ENCODE measurements at regions not wholly inside any gene's neighbourhood (a gene's known extent, or its start where the extent isn't known, plus 50 kb on each side); places are given as distances from the start of the nearest gene placed in this dataset.

- no peak overlapping the region for H3K27ac ChIP-seq (ENCODE audit: extremely low read depth, low read depth, low read length)
- no peaks in the 10 kb centered on the region for H3K79me2 ChIP-seq (ENCODE audit: control insufficient read depth, insufficient read depth, low read length)
- H3K4me1 ChIP-seq (replicated peaks in 1 of 2; ENCODE audit: control insufficient read depth in 2 of 2, insufficient read depth in 2 of 2, low read length in 2 of 2): no peaks in the 10 kb centered on the region
- H3K4me2 ChIP-seq (ENCODE audit: insufficient read depth, low read length): no peak overlapping the region
- CTCF ChIA-PET (ENCODE audit: low intra/inter-chr PET ratio): no interaction called here
- H4K20me1 ChIP-seq (replicated peaks; ENCODE audit: control insufficient read depth, insufficient read depth, low read length): no peaks in the 10 kb centered on the region
- 0% methylated on average over 2 of the region's 2 CpGs for WGBS (ENCODE audit: insufficient coverage, low coverage, missing lambda C conversion rate)
- FAIRE-seq (no peak), DNase-seq (ENCODE audit: extremely low read depth in 1 of 4, low spot score in 3 of 4) (no peak), ATAC-seq (no peak)
- in situ Hi-C loops (cut with MboI) (no loop called here), intact Hi-C loops (cut with micrococcal nuclease) (no loop called here)
- no TSS peak for BruUV-seq (replicated peaks)
- POLR2A ChIA-PET: no interaction called here
- H3K27me3 ChIP-seq (ENCODE audit: control insufficient read depth in 2 of 2, insufficient read depth in 2 of 2, low read length in 2 of 2): no peaks in the 10 kb centered on the region
- no peaks in the 10 kb centered on the region for H3K9me3 ChIP-seq (replicated peaks; ENCODE audit: control insufficient read depth, insufficient read depth, low read depth, low read length)
- H3K36me3 ChIP-seq (ENCODE audit: control insufficient read depth, insufficient read depth, low read length): no peaks in the 10 kb centered on the region
- no peak overlapping the region for H3K4me3 ChIP-seq
- H3K9ac ChIP-seq (ENCODE audit: insufficient read depth in 1 of 2, low read depth in 2 of 2, low read length in 2 of 2): no peak overlapping the region
- H3K9me1 ChIP-seq (ENCODE audit: control insufficient read depth, insufficient read depth, low read length): no peaks in the 10 kb centered on the region
- H2AFZ ChIP-seq (ENCODE audit: low read depth, low read length): no peak overlapping the region
- TF ChIP-seq CREM (IDR thresholded peaks at IDR 0.05; ENCODE audit: low read depth) (no peak), MLX (CRISPR knock-in tag; conservative IDR thresholded peaks at IDR 0.05) (no peak), YBX1 (IDR thresholded peaks at IDR 0.05) (no peak), ZSCAN29 (IDR thresholded peaks at IDR 0.05) (no peak), CEBPZ (IDR thresholded peaks at IDR 0.05; ENCODE audit: borderline replicate concordance, low read depth, low read length) (no peak), MTA2 (IDR thresholded peaks at IDR 0.05; ENCODE audit: low read depth) (no peak), STAG1 (CRISPR knock-in tag; IDR thresholded peaks at IDR 0.05; ENCODE audit: borderline replicate concordance) (no peak), PHF21A (IDR thresholded peaks at IDR 0.05; ENCODE audit: borderline replicate concordance, low read depth) (no peak), HNRNPH1 (optimal IDR thresholded peaks at IDR 0.05; ENCODE audit: low read depth, low read length) (no peak), CHD4 (IDR thresholded peaks at IDR 0.05; ENCODE audit: insufficient read depth, insufficient replicate concordance, low read depth, low read length, poor library complexity, severe bottlenecking) (no peak), HOMEZ (CRISPR knock-in tag; IDR thresholded peaks at IDR 0.05) (no peak), ADNP (tag; IDR thresholded peaks at IDR 0.05) (no peak), GTF3C2 (IDR thresholded peaks at IDR 0.05; ENCODE audit: borderline replicate concordance, extremely low read depth, insufficient read length) (no peak), ILK (tag; IDR thresholded peaks at IDR 0.05; ENCODE audit: borderline replicate concordance, low read depth) (no peak), CC2D1A (IDR thresholded peaks at IDR 0.05) (no peak)
These were observed 235.9 kb upstream of the GBE1 start for GRCh38 chr3:81997390-81997789.
